ENCODE measurements at regions not wholly inside any gene's neighbourhood (a gene's known extent, or its start where the extent isn't known, plus 50 kb on each side); places are given as distances from the start of the nearest gene placed in this dataset.

DNA sequence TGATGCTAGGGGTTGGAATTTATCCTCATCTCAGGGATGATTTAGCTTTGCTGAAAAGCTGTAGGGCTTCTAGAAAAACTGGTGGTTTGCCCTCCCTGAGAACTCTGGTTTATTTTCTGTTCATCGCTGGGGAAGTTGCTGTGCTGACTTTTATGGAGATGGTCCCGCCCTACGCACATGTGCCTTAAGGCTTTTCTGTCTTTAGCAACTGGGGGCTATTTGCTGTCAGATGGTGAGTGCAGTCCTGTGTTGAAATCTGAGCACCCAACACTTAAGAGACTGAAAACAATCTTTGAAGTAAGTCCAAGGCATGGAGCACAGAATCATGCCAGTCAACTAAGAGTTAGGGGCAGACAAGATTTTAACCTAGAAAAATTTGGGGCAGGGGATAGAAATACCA is 2148.4 kb upstream of the CELF4 start:
- Histone ChIP-seq H3K9me2 (ENCODE audit: low read depth, low read length) (no peaks in the 10 kb centered on the region), H3K27me3 (ENCODE audit: insufficient read depth, low read length) (no peaks in the 10 kb centered on the region), H3K9me3 (ENCODE audit: low read length) (no peaks in the 10 kb centered on the region), H3K79me2 (ENCODE audit: insufficient read depth, low read length) (no peaks in the 10 kb centered on the region), H4K20me1 (ENCODE audit: insufficient read depth, low read length) (no peaks in the 10 kb centered on the region), H3K27ac (ENCODE audit: low read depth, low read length, poor library complexity, severe bottlenecking) (no peak overlapping the region), H2AFZ (ENCODE audit: low read length) (no peak overlapping the region), H3K36me3 (ENCODE audit: insufficient read depth, low read length) (no peaks in the 10 kb centered on the region), H3K4me1 (ENCODE audit: insufficient read depth, low read length, severe bottlenecking) (no peaks in the 10 kb centered on the region), H3K9ac (ENCODE audit: low read length) (no peak overlapping the region), H3K4me2 (ENCODE audit: low read length) (no peak overlapping the region), H3K4me3 (ENCODE audit: low read depth, low read length, poor library complexity, severe bottlenecking) (no peak overlapping the region), H3F3A (ENCODE audit: insufficient read depth, low read length) (no peaks in the 10 kb centered on the region)
- TF ChIP-seq, protein P1, sequence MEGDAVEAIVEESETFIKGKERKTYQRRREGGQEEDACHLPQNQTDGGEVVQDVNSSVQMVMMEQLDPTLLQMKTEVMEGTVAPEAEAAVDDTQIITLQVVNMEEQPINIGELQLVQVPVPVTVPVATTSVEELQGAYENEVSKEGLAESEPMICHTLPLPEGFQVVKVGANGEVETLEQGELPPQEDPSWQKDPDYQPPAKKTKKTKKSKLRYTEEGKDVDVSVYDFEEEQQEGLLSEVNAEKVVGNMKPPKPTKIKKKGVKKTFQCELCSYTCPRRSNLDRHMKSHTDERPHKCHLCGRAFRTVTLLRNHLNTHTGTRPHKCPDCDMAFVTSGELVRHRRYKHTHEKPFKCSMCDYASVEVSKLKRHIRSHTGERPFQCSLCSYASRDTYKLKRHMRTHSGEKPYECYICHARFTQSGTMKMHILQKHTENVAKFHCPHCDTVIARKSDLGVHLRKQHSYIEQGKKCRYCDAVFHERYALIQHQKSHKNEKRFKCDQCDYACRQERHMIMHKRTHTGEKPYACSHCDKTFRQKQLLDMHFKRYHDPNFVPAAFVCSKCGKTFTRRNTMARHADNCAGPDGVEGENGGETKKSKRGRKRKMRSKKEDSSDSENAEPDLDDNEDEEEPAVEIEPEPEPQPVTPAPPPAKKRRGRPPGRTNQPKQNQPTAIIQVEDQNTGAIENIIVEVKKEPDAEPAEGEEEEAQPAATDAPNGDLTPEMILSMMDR (IDR thresholded peaks at IDR 0.05; ENCODE audit: low read length) = no peak
- no peak for TF ChIP-seq EZH2 (IDR thresholded peaks at IDR 0.05; ENCODE audit: borderline replicate concordance, low read length)

DNA sequence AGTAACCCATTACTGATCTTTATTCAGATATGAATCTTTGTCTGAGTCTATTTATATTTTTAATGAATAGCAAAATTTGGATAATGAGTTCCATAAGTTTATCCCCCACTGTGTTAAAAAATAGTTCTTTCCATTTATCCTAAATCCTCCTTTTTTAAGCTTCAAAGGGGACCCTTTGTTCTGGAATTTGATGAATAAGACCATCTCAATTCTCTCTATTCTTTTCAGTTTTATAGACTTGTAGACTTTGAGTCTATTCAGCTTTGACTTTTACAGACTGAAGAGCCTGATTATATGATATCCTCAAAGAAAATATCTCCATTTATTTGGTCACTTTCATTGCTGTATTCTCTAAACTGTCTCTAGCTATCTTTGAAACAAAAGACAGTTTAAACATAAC is 2146.1 kb upstream of the CELF4 start:
- Histone ChIP-seq H3F3A (ENCODE audit: insufficient read depth, low read length) (no peaks in the 10 kb centered on the region), H3K9ac (ENCODE audit: low read length) (no peak overlapping the region), H3K4me2 (ENCODE audit: low read length) (no peak overlapping the region), H3K36me3 (ENCODE audit: insufficient read depth, low read length) (no peaks in the 10 kb centered on the region), H3K4me1 (ENCODE audit: insufficient read depth, low read length, severe bottlenecking) (no peaks in the 10 kb centered on the region), H3K9me3 (ENCODE audit: low read length) (no peaks in the 10 kb centered on the region), H3K27ac (ENCODE audit: low read depth, low read length, poor library complexity, severe bottlenecking) (no peak overlapping the region), H3K4me3 (ENCODE audit: low read depth, low read length, poor library complexity, severe bottlenecking) (no peak overlapping the region), H3K9me2 (ENCODE audit: low read depth, low read length) (no peaks in the 10 kb centered on the region), H3K27me3 (ENCODE audit: insufficient read depth, low read length) (no peaks in the 10 kb centered on the region), H2AFZ (ENCODE audit: low read length) (no peak overlapping the region), H4K20me1 (ENCODE audit: insufficient read depth, low read length) (no peaks in the 10 kb centered on the region), H3K79me2 (ENCODE audit: insufficient read depth, low read length) (no peaks in the 10 kb centered on the region)
- TF ChIP-seq, protein P1 (IDR thresholded peaks at IDR 0.05; ENCODE audit: low read length) = no peak
- TF ChIP-seq EZH2 (IDR thresholded peaks at IDR 0.05; ENCODE audit: borderline replicate concordance, low read length) = no peak

DNA sequence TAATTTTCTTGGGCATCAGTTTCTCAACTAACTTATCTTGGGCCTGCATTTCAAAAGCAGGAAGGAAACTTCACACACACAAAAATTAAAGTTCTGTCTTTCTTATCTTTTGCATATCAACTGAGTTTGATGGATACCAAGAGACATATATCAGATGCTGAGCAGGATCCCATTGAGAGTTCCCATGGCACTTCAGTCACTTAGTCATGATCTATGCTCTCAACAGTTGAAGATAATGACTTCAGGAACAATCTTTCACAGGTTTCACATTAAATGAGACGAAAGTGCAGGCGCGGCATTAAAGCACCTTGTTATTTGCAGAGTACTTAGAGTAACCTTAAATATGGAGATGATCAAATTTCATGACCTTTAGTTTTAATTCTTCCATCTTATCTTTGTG is 2139.8 kb upstream of the CELF4 start:
- Histone ChIP-seq H3K79me2 (ENCODE audit: insufficient read depth, low read length) (no peaks in the 10 kb centered on the region), H3K27ac (ENCODE audit: low read depth, low read length, poor library complexity, severe bottlenecking) (no peak overlapping the region), H3K36me3 (ENCODE audit: insufficient read depth, low read length) (no peaks in the 10 kb centered on the region), H3K4me3 (ENCODE audit: low read depth, low read length, poor library complexity, severe bottlenecking) (no peak overlapping the region), H3K27me3 (ENCODE audit: insufficient read depth, low read length) (no peaks in the 10 kb centered on the region), H3F3A (ENCODE audit: insufficient read depth, low read length) (no peaks in the 10 kb centered on the region), H3K9me3 (ENCODE audit: low read length) (no peaks in the 10 kb centered on the region), H2AFZ (ENCODE audit: low read length) (no peak overlapping the region), H3K4me1 (ENCODE audit: insufficient read depth, low read length, severe bottlenecking) (no peaks in the 10 kb centered on the region), H3K4me2 (ENCODE audit: low read length) (no peak overlapping the region), H3K9me2 (ENCODE audit: low read depth, low read length) (no peaks in the 10 kb centered on the region), H3K9ac (ENCODE audit: low read length) (no peak overlapping the region), H4K20me1 (ENCODE audit: insufficient read depth, low read length) (no peaks in the 10 kb centered on the region)
- TF ChIP-seq, protein P1 (IDR thresholded peaks at IDR 0.05; ENCODE audit: low read length) = no peak
- no peak for TF ChIP-seq EZH2 (IDR thresholded peaks at IDR 0.05; ENCODE audit: borderline replicate concordance, low read length)
